GM10266 (cell line): ENCODE measurements at regions not wholly inside any gene's neighbourhood (a gene's known extent, or its start where the extent isn't known, plus 50 kb on each side); places are given as distances from the start of the nearest gene placed in this dataset.
"Not testable (repeated sequence)": the region's sequence is repeated elsewhere in the genome, so short reads cannot be mapped to it uniquely, and the experiment has no call there.

Experiments
- DNase-seq: peaks from one replicate; pipeline ENCODE4 v3.0.0; 2012; ENCODE audit errors: extremely low spot score
- CTCF ChIP-seq: IDR thresholded peaks from 2 replicates; pipeline ENCODE4 v1.5.1; 2012; ENCODE audit warnings: mild to moderate bottlenecking, low read depth; ENCODE audit not compliant: control insufficient read depth, insufficient read depth; ENCODE audit errors: missing control alignments

GRCh38 chr10:64795847-64796246 is 1274.6 kb downstream of the REEP3 start:
- TF ChIP-seq CTCF: no peak
- DNase-seq: no peak

- TF ChIP-seq CTCF: no peak
- DNase-seq: no peak
These were observed 1277.1 kb downstream of the REEP3 start for GRCh38 chr10:64798297-64798696.

GRCh38 chr10:64808233-64808632 is 1287.0 kb downstream of the REEP3 start:
- DNase-seq: not testable (repeated sequence)

- DNase-seq: not testable (repeated sequence)
These were observed 1288.8 kb downstream of the REEP3 start for GRCh38 chr10:64810046-64810445.

GRCh38 chr10:64813391-64813790 is 1292.2 kb downstream of the REEP3 start:
- no peak for TF ChIP-seq CTCF
- no peak for DNase-seq

- DNase-seq: no peak
- no peak for TF ChIP-seq CTCF
These were observed 1293.0 kb downstream of the REEP3 start for GRCh38 chr10:64814201-64814600.

GRCh38 chr10:64829888-64830412 is 1308.7 kb downstream of the REEP3 start:
- TF ChIP-seq CTCF: no peak
- no peak for DNase-seq

- no peak for DNase-seq
- TF ChIP-seq CTCF: no peak
These were observed 1309.7 kb downstream of the REEP3 start for GRCh38 chr10:64830869-64831268.
